Tibial artery (tissue), 4 donors: ENCODE measurements at regions not wholly inside any gene's neighbourhood (a gene's known extent, or its start where the extent isn't known, plus 50 kb on each side); places are given as distances from the start of the nearest gene placed in this dataset.

ENCODE experiments used
- DNase-seq, 2 donors: peaks; one replicate each; pipeline ENCODE4 v3.0.0-alpha.2; 2019
- H3K27ac ChIP-seq, 2 donors: fragments of 200-600 bp; sonication (generic) in 1 of 2; 1 replicate in 1 of 2; 2 replicates in 1 of 2; pipeline ENCODE4 v1.5.1; 2018 to 2019; ENCODE audit warnings: mild to moderate bottlenecking in 1 of 2
- H3K27me3 ChIP-seq, 2 donors: fragments of 200-600 bp; sonication (generic) in 1 of 2; one replicate each; pipeline versions ENCODE4 v1.5.1 to v1.6.0; 2016 to 2019
- H3K36me3 ChIP-seq, 3 donors: fragments of 200-600 bp; sonication (generic) in 2 of 3; one replicate each; pipeline ENCODE4 v1.5.1; 2016 to 2019; ENCODE audit warnings: mild to moderate bottlenecking in 2 of 3
- H3K4me1 ChIP-seq, 4 donors: fragments of 200-600 bp; sonication (generic) in 2 of 4; 1 replicate in 3 of 4; 2 replicates in 1 of 4; pipeline ENCODE4 v1.5.1; 2016 to 2019
- H3K4me3 ChIP-seq, 2 donors: fragments of 200-600 bp; sonication (generic) in 1 of 2; 1 replicate in 1 of 2; 2 replicates in 1 of 2; pipeline ENCODE4 v1.5.1; 2018 to 2019; ENCODE audit warnings: mild to moderate bottlenecking in 2 of 2
- H3K9me3 ChIP-seq, 3 donors: fragments of 200-600 bp; sonication (generic) in 1 of 3; one replicate each; pipeline ENCODE4 v1.5.1; 2016 to 2019
- CTCF ChIP-seq, 2 experiments: fragments of 200-600 bp in 1 of 2; fragments of 450-650 bp in 1 of 2; IDR thresholded peaks; one replicate each; pipeline ENCODE4 v1.5.1; 2017 to 2019; ENCODE audit warnings: antibody characterized with exemption in 2 of 2, mild to moderate bottlenecking in 1 of 2, moderate library complexity in 1 of 2
- intact Hi-C: fragments of 100-400 bp; cut with DNase I; formaldehyde crosslinking; loops from one replicate; pipeline ENCODE4 v1.15.0; 2023; ENCODE audit warnings: low total_unique reads

- no peak overlapping the region for H3K27ac ChIP-seq
- no peaks in the 10 kb centered on the region for H3K9me3 ChIP-seq
- no peak overlapping the region for H3K4me3 ChIP-seq
- H3K4me1 ChIP-seq, result no peaks in the 10 kb centered on the region
- intact Hi-C loops, result no loop called here
- no peak for DNase-seq
- no peak for TF ChIP-seq CTCF (IDR thresholded peaks at IDR 0.05)
- no peaks in the 10 kb centered on the region for H3K36me3 ChIP-seq
- peaks cover 0 to 12% of the 10 kb centered on the region in 2 donors for H3K27me3 ChIP-seq
These were observed 91.3 kb downstream of the RPS29 start for GRCh38 chr14:49494836-49495235.

GRCh38 chr14:49493557-49493956 is 92.6 kb downstream of the RPS29 start:
- peaks cover 0 to 6% of the 10 kb centered on the region in 2 donors for H3K27me3 ChIP-seq
- no peak overlapping the region for H3K4me3 ChIP-seq
- H3K27ac ChIP-seq, result no peak overlapping the region
- H3K9me3 ChIP-seq, result no peaks in the 10 kb centered on the region
- no peaks in the 10 kb centered on the region for H3K4me1 ChIP-seq
- TF ChIP-seq CTCF (IDR thresholded peaks at IDR 0.05), result no peak
- intact Hi-C loops, result no loop called here
- no peak for DNase-seq
- no peaks in the 10 kb centered on the region for H3K36me3 ChIP-seq

- no peak for DNase-seq
- Histone ChIP-seq H3K4me3 (no peak overlapping the region), H3K4me1 (no peaks in the 10 kb centered on the region), H3K36me3 (no peaks in the 10 kb centered on the region), H3K27ac (no peak overlapping the region), H3K27me3 (peaks cover 0 to 6% of the 10 kb centered on the region in 2 donors), H3K9me3 (no peaks in the 10 kb centered on the region)
- no peak for TF ChIP-seq CTCF (IDR thresholded peaks at IDR 0.05)
- intact Hi-C loops, result no loop called here
These were observed 94.0 kb downstream of the RPS29 start for GRCh38 chr14:49492151-49492550.

DNA sequence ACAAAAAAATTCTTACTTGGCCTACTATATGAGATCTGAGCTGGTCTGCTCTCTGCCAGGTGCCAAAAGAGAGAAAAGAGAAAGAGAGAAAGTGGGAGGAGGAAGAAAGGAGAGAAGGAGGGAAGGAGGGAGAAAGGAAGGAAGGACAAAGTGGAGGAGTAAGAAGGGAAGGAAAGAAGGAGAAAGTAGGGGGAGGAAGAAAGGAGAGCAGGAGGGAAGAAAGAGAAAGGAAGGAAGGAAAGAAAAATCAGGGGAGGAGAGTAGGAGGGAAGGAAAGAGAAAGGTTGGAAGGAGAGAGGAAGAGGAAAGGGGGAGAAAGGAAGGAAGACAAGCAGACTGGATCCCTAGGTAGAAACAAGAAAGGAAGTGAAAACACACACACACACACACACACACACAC is 96.8 kb downstream of the RPS29 start:
- Histone ChIP-seq H3K4me1 (no peaks in the 10 kb centered on the region), H3K4me3 (no peak overlapping the region), H3K9me3 (no peaks in the 10 kb centered on the region), H3K36me3 (no peaks in the 10 kb centered on the region), H3K27me3 (peaks cover 0 to 5% of the 10 kb centered on the region in 2 donors), H3K27ac (no peak overlapping the region)
- TF ChIP-seq CTCF (IDR thresholded peaks at IDR 0.05), result no peak
- no peak for DNase-seq
- intact Hi-C loops, result no loop called here

- Histone ChIP-seq H3K4me1 (no peaks in the 10 kb centered on the region), H3K27ac (no peak overlapping the region), H3K36me3 (no peaks in the 10 kb centered on the region), H3K4me3 (no peak overlapping the region), H3K9me3 (no peaks in the 10 kb centered on the region), H3K27me3 (peaks cover 0 to 5% of the 10 kb centered on the region in 2 donors)
- intact Hi-C loops, result no loop called here
- DNase-seq, result no peak
- no peak for TF ChIP-seq CTCF (IDR thresholded peaks at IDR 0.05)
These were observed 98.9 kb downstream of the RPS29 start for GRCh38 chr14:49487238-49487637.

GRCh38 chr14:49485290-49485689 is 100.9 kb downstream of the RPS29 start:
- no peak for DNase-seq
- Histone ChIP-seq H3K27ac (no peak overlapping the region), H3K4me3 (no peak overlapping the region), H3K27me3 (peaks cover 0 to 2% of the 10 kb centered on the region in 2 donors), H3K36me3 (no peaks in the 10 kb centered on the region), H3K9me3 (peaks cover 0 to 9% (median 0%) of the 10 kb centered on the region in 3 donors), H3K4me1 (no peaks in the 10 kb centered on the region)
- no peak for TF ChIP-seq CTCF (IDR thresholded peaks at IDR 0.05)
- intact Hi-C loops, result no loop called here
